NCI-H2029 treated with DMSO at 0.1 percent for 48 hours (cell line): ENCODE measurements at regions not wholly inside any gene's neighbourhood (a gene's known extent, or its start where the extent isn't known, plus 50 kb on each side); places are given as distances from the start of the nearest gene placed in this dataset.

Experiments
- DNase-seq: peaks from one replicate; lab custom pipeline; 2025; lab: John Stamatoyannopoulos, UW

- DNase-seq: no peak
Measured at GRCh38 chr4:123497340-123497739, 100.7 kb downstream of the SPRY1 start.

GRCh38 chr4:123501733-123502132 is 105.1 kb downstream of the SPRY1 start:
- no peak for DNase-seq

- no peak for DNase-seq
Measured at GRCh38 chr4:123503698-123504363, 107.2 kb downstream of the SPRY1 start.

- peak; percentile 71 for DNase-seq
Measured at GRCh38 chr4:123505095-123506010, 108.8 kb downstream of the SPRY1 start.

- no peak for DNase-seq
Measured at GRCh38 chr4:123506011-123506695, 109.6 kb downstream of the SPRY1 start.

GRCh38 chr4:123507376-123507775 is 110.8 kb downstream of the SPRY1 start:
- DNase-seq: peak; percentile 26

- no peak for DNase-seq
Measured at GRCh38 chr4:123510221-123510620, 113.6 kb downstream of the SPRY1 start.

GRCh38 chr4:123510659-123511058 is 114.1 kb downstream of the SPRY1 start:
- DNase-seq: no peak

- DNase-seq: no peak
Measured at GRCh38 chr4:123516576-123516975, 120.0 kb downstream of the SPRY1 start.

- no peak for DNase-seq
Measured at GRCh38 chr4:123517176-123517575, 120.6 kb downstream of the SPRY1 start.

- DNase-seq: no peak
Measured at GRCh38 chr4:123517971-123518370, 121.4 kb downstream of the SPRY1 start.

- DNase-seq: no peak
Measured at GRCh38 chr4:123520325-123520724, 123.7 kb downstream of the SPRY1 start.

GRCh38 chr4:123522081-123522480 is 125.5 kb downstream of the SPRY1 start:
- no peak for DNase-seq

GRCh38 chr4:123522646-123523045 is 126.1 kb downstream of the SPRY1 start:
- DNase-seq: no peak

- no peak for DNase-seq
Measured at GRCh38 chr4:123524958-123525628, 128.5 kb downstream of the SPRY1 start.

GRCh38 chr4:123526511-123526910 is 129.9 kb downstream of the SPRY1 start:
- DNase-seq: no peak

GRCh38 chr4:123528501-123529277 is 132.1 kb downstream of the SPRY1 start:
- no peak for DNase-seq

- DNase-seq: no peak
Measured at GRCh38 chr4:123529278-123529568, 132.6 kb downstream of the SPRY1 start.

- DNase-seq: no peak
Measured at GRCh38 chr4:123530357-123530756, 133.8 kb downstream of the SPRY1 start.

- no peak for DNase-seq
Measured at GRCh38 chr4:123535037-123535748, 138.6 kb downstream of the SPRY1 start.

GRCh38 chr4:123536225-123536624 is 139.6 kb downstream of the SPRY1 start:
- DNase-seq: no peak
